ENCODE measurements at regions not wholly inside any gene's neighbourhood (a gene's known extent, or its start where the extent isn't known, plus 50 kb on each side); places are given as distances from the start of the nearest gene placed in this dataset.

- no peak overlapping the region for H2AFZ ChIP-seq (ENCODE audit: low read depth, low read length)
- H3K4me1 ChIP-seq (ENCODE audit: low read length), result no peaks in the 10 kb centered on the region
- no peak overlapping the region for H3K4me2 ChIP-seq (ENCODE audit: low read length)
- H3K9ac ChIP-seq (ENCODE audit: low read length), result no peak overlapping the region
- no peaks in the 10 kb centered on the region for H3K9me3 ChIP-seq (ENCODE audit: insufficient read depth, low read length)
- H3K36me3 ChIP-seq (replicated peaks; ENCODE audit: low read depth, low read length), result no peaks in the 10 kb centered on the region
- no peaks in the 10 kb centered on the region for H3K27me3 ChIP-seq (ENCODE audit: low read depth, low read length)
- H3K27ac ChIP-seq (ENCODE audit: low read length), result no peak overlapping the region
- TF ChIP-seq CTCF (IDR thresholded peaks at IDR 0.05; ENCODE audit: low read depth, low read length), result no peak
- TF ChIP-seq EZH2phosphoT487 (IDR thresholded peaks at IDR 0.05; ENCODE audit: low read depth), result no peak
- no peaks in the 10 kb centered on the region for H4K20me1 ChIP-seq (ENCODE audit: insufficient read depth, low read length)
- no peaks in the 10 kb centered on the region for H3K79me2 ChIP-seq (ENCODE audit: low read length)
- no peak overlapping the region for H3K4me3 ChIP-seq (ENCODE audit: low read length)
Observed at GRCh38 chr2:22807872-22808271, 577.1 kb upstream of the KLHL29 start.

GRCh38 chr2:22810602-22811001 is 574.4 kb upstream of the KLHL29 start:
- H3K27ac ChIP-seq (ENCODE audit: low read length), result no peak overlapping the region
- H2AFZ ChIP-seq (ENCODE audit: low read depth, low read length), result no peak overlapping the region
- no peaks in the 10 kb centered on the region for H3K36me3 ChIP-seq (replicated peaks; ENCODE audit: low read depth, low read length)
- no peaks in the 10 kb centered on the region for H3K4me1 ChIP-seq (ENCODE audit: low read length)
- H4K20me1 ChIP-seq (ENCODE audit: insufficient read depth, low read length), result no peaks in the 10 kb centered on the region
- no peaks in the 10 kb centered on the region for H3K9me3 ChIP-seq (ENCODE audit: insufficient read depth, low read length)
- H3K4me3 ChIP-seq (ENCODE audit: low read length), result no peak overlapping the region
- no peak overlapping the region for H3K9ac ChIP-seq (ENCODE audit: low read length)
- no peaks in the 10 kb centered on the region for H3K27me3 ChIP-seq (ENCODE audit: low read depth, low read length)
- no peaks in the 10 kb centered on the region for H3K79me2 ChIP-seq (ENCODE audit: low read length)
- H3K4me2 ChIP-seq (ENCODE audit: low read length), result no peak overlapping the region
- TF ChIP-seq CTCF (IDR thresholded peaks at IDR 0.05; ENCODE audit: low read depth, low read length) (no peak), EZH2phosphoT487 (IDR thresholded peaks at IDR 0.05; ENCODE audit: low read depth) (no peak)

- Histone ChIP-seq H3K4me3 (ENCODE audit: low read length) (no peak overlapping the region), H2AFZ (ENCODE audit: low read depth, low read length) (no peak overlapping the region), H3K9me3 (ENCODE audit: insufficient read depth, low read length) (no peaks in the 10 kb centered on the region), H4K20me1 (ENCODE audit: insufficient read depth, low read length) (no peaks in the 10 kb centered on the region), H3K4me2 (ENCODE audit: low read length) (no peak overlapping the region), H3K9ac (ENCODE audit: low read length) (no peak overlapping the region), H3K36me3 (replicated peaks; ENCODE audit: low read depth, low read length) (no peaks in the 10 kb centered on the region), H3K79me2 (ENCODE audit: low read length) (no peaks in the 10 kb centered on the region), H3K27me3 (ENCODE audit: low read depth, low read length) (no peaks in the 10 kb centered on the region), H3K4me1 (ENCODE audit: low read length) (no peaks in the 10 kb centered on the region), H3K27ac (ENCODE audit: low read length) (no peak overlapping the region)
- no peak for TF ChIP-seq EZH2phosphoT487 (IDR thresholded peaks at IDR 0.05; ENCODE audit: low read depth)
- TF ChIP-seq CTCF (IDR thresholded peaks at IDR 0.05; ENCODE audit: low read depth, low read length), result no peak
Observed at GRCh38 chr2:22812065-22812680, 572.8 kb upstream of the KLHL29 start.

GRCh38 chr2:22817197-22817596 is 567.8 kb upstream of the KLHL29 start:
- H3K36me3 ChIP-seq (replicated peaks; ENCODE audit: low read depth, low read length), result no peaks in the 10 kb centered on the region
- H3K4me1 ChIP-seq (ENCODE audit: low read length), result no peaks in the 10 kb centered on the region
- no peak overlapping the region for H3K9ac ChIP-seq (ENCODE audit: low read length)
- H3K27ac ChIP-seq (ENCODE audit: low read length), result no peak overlapping the region
- H3K4me3 ChIP-seq (ENCODE audit: low read length), result no peak overlapping the region
- TF ChIP-seq EZH2phosphoT487 (IDR thresholded peaks at IDR 0.05; ENCODE audit: low read depth) (no peak), CTCF (IDR thresholded peaks at IDR 0.05; ENCODE audit: low read depth, low read length) (no peak)
- no peaks in the 10 kb centered on the region for H3K27me3 ChIP-seq (ENCODE audit: low read depth, low read length)
- H3K4me2 ChIP-seq (ENCODE audit: low read length), result no peak overlapping the region
- no peaks in the 10 kb centered on the region for H4K20me1 ChIP-seq (ENCODE audit: insufficient read depth, low read length)
- H2AFZ ChIP-seq (ENCODE audit: low read depth, low read length), result no peak overlapping the region
- H3K79me2 ChIP-seq (ENCODE audit: low read length), result no peaks in the 10 kb centered on the region
- no peaks in the 10 kb centered on the region for H3K9me3 ChIP-seq (ENCODE audit: insufficient read depth, low read length)
